Karpas-422 (cell line): ENCODE measurements at regions not wholly inside any gene's neighbourhood (a gene's known extent, or its start where the extent isn't known, plus 50 kb on each side); places are given as distances from the start of the nearest gene placed in this dataset.

ENCODE experiments used
- DNase-seq: peaks from one replicate; pipeline ENCODE4 v3.0.0-alpha.2; 2015
- H2AFZ ChIP-seq: fragments of 200-600 bp; sonication (generic); 2 replicates; pipeline ENCODE4 v1.6.1; 2014; ENCODE audit warnings: antibody characterized with exemption, low read length, mixed read lengths
- H3K27ac ChIP-seq: fragments of 200-600 bp; sonication (generic); 2 replicates; pipeline ENCODE4 v1.5.1; 2014; ENCODE audit warnings: mild to moderate bottlenecking, low read length, moderate library complexity
- H3K27me3 ChIP-seq: fragments of 200-600 bp; sonication (generic); 2 replicates; pipeline ENCODE4 v1.6.1; 2014; ENCODE audit warnings: low read length, mixed read lengths
- H3K36me3 ChIP-seq: fragments of 200-600 bp; sonication (generic); 2 replicates; pipeline ENCODE4 v1.6.1; 2014; ENCODE audit warnings: low read length, mixed read lengths; ENCODE audit not compliant: insufficient read depth
- H3K4me1 ChIP-seq: fragments of 200-600 bp; sonication (generic); 2 replicates; pipeline ENCODE4 v1.6.1; 2014; ENCODE audit warnings: mild to moderate bottlenecking, low read length, mixed read lengths
- H3K4me2 ChIP-seq: fragments of 200-600 bp; sonication (generic); 2 replicates; pipeline ENCODE4 v1.6.1; 2014; ENCODE audit warnings: low read length, low read depth, mild to moderate bottlenecking; ENCODE audit not compliant: poor library complexity, severe bottlenecking
- H3K4me3 ChIP-seq: fragments of 200-600 bp; sonication (generic); 2 replicates; pipeline ENCODE4 v1.5.1; 2014; ENCODE audit warnings: mild to moderate bottlenecking, antibody characterized with exemption, low read length, mixed read lengths
- H3K79me2 ChIP-seq: fragments of 200-600 bp; sonication (generic); 2 replicates; pipeline ENCODE4 v1.6.1; 2014; ENCODE audit warnings: mild to moderate bottlenecking, low read length, mixed read lengths
- H3K9ac ChIP-seq: fragments of 200-600 bp; sonication (generic); 2 replicates; pipeline ENCODE4 v1.6.0; 2014; ENCODE audit warnings: low read length
- H3K9me2 ChIP-seq: fragments of 200-600 bp; sonication (generic), shearing (Covaris generic); replicated peaks from 2 replicates; pipeline ENCODE4 v1.6.0; 2014; ENCODE audit warnings: mild to moderate bottlenecking, low read length, moderate library complexity; ENCODE audit not compliant: insufficient read depth
- H3K9me3 ChIP-seq: fragments of 300-700, 200-600 bp; sonication (generic); 2 replicates; pipeline ENCODE4 v1.6.1; 2014; ENCODE audit warnings: low read length, mixed read lengths
- H4K20me1 ChIP-seq: fragments of 200-600 bp; sonication (generic); 2 replicates; pipeline ENCODE4 v1.6.1; 2014; ENCODE audit warnings: mild to moderate bottlenecking, antibody characterized with exemption, low read length, low read depth; ENCODE audit not compliant: insufficient read depth

DNA sequence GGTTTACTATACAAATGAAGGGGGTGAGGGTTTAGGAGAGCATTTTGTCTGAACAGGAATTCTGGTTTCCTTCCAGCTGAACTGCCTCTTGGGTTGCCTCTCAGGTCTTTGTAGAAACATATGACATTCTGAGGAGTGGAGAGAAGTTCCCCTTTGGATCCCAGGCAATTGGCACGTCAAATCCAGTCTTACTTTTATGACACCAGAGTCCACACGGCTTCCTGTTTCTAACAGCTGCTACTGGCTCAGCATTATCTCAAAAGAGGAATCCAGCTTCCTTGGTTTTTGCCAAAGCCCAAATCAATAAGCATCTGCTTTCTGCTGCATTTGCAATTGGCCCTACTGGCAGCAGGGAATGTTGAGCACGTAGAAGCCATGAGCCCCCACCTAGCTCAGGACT is 97.6 kb upstream of the FAM20A start:
- H3K4me2 ChIP-seq = no peak overlapping the region

DNA sequence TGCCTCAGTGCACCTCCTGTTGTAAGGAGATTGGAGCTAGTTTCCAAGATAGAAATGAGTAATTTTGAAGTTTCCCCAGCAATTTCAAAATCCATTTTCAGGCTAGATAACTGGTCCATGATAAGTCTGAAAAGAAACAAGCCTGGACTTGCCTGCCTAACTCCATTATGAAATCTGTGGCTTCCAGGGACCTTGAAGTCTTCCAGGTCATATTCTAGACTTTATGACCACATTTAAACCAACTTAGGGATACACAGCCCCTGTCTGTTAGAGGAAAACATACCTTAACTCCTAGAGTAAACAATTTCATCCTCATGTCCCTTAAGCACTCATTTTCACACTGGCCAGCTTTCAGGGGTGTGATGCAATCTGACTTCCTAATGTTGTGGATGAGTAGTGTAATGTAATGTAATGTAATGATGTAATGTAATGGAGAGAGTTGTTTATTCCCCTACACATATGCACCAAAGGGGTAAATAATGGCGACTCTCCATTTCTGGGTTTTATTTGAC is 96.7 kb upstream of the FAM20A start:
- H3K9ac ChIP-seq = no peak overlapping the region
- no peaks in the 10 kb centered on the region for H3K4me1 ChIP-seq
- H3K9me3 ChIP-seq = no peaks in the 10 kb centered on the region
- H3K79me2 ChIP-seq = no peaks in the 10 kb centered on the region
- no peak overlapping the region for H2AFZ ChIP-seq
- DNase-seq = no peak
- no peak overlapping the region for H3K4me3 ChIP-seq
- no peaks in the 10 kb centered on the region for H4K20me1 ChIP-seq
- no peak overlapping the region for H3K4me2 ChIP-seq
- no peaks in the 10 kb centered on the region for H3K27me3 ChIP-seq
- no peak overlapping the region for H3K27ac ChIP-seq
- no peaks in the 10 kb centered on the region for H3K36me3 ChIP-seq
- H3K9me2 ChIP-seq = no peaks in the 10 kb centered on the region

More for the DNA sequence above, 97.6 kb upstream of the FAM20A start:
- H3K4me3 ChIP-seq = no peak overlapping the region
- H3K9ac ChIP-seq = no peak overlapping the region
- H4K20me1 ChIP-seq = no peaks in the 10 kb centered on the region
- DNase-seq = no peak
- H2AFZ ChIP-seq = no peak overlapping the region
- no peaks in the 10 kb centered on the region for H3K36me3 ChIP-seq
- H3K27ac ChIP-seq = no peak overlapping the region
- no peaks in the 10 kb centered on the region for H3K79me2 ChIP-seq
- no peaks in the 10 kb centered on the region for H3K27me3 ChIP-seq
- H3K9me2 ChIP-seq = no peaks in the 10 kb centered on the region
- H3K9me3 ChIP-seq = no peaks in the 10 kb centered on the region
- H3K4me1 ChIP-seq = no peaks in the 10 kb centered on the region

DNA sequence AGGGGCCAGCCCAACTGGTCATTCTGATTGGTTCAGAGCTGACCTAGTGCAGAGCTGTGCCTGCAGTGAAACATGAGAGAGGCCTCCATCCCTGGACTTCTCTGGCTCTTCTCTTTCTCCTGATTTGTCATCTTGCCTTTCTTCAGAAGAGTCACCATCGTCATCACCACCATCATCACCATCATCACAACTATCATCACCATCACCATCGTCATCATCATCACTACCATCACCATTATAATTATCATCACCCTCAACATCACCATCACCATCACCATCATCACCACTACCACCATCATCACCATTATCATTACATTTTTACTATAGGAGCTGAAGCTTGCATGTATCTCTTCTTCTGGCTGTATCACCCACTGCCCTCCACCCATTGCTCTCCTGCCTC is 94.5 kb upstream of the FAM20A start:
- no peaks in the 10 kb centered on the region for H3K27me3 ChIP-seq
- no peaks in the 10 kb centered on the region for H3K36me3 ChIP-seq

DNA sequence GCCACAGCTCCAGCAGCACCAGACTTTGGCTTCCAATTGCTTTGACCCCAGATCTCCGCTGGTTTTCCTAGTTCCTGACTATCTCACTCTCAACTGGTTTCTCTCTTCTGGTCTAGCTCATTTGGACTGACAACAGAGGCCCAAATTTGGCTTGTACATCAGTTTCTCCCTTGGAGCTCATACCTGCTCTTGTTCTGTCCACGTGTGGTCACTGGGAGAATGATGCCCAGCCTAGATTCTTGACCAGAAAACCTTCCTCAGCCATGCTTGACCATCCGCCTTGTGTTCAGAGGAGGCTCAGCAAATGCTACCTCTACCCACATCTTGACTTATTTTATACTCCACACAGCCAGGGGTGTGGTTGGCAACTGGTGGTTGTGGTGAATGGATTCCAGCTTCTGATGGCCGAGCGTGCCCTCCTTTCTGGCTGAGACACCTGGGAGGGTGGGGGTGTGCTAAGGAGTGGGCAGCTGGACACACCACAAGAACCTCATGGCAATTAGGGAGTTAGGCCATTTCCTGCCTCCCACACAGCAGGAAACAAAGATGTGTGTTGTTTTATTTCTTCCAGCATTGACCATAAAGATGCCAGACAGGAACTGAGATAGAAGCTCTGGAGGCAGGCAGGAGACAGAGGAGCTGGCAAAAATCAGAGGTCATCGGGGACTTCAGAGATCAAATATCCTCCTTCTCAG is 93.8 kb upstream of the FAM20A start:
- DNase-seq = no peak
- Histone ChIP-seq H3K4me2 (no peak overlapping the region), H4K20me1 (no peaks in the 10 kb centered on the region), H3K9me2 (no peaks in the 10 kb centered on the region), H2AFZ (no peak overlapping the region), H3K36me3 (no peaks in the 10 kb centered on the region), H3K27me3 (no peaks in the 10 kb centered on the region), H3K27ac (no peak overlapping the region), H3K79me2 (no peaks in the 10 kb centered on the region), H3K9me3 (no peaks in the 10 kb centered on the region), H3K4me3 (no peak overlapping the region), H3K9ac (no peak overlapping the region), H3K4me1 (no peaks in the 10 kb centered on the region)

More for the DNA sequence above, 94.5 kb upstream of the FAM20A start:
- Histone ChIP-seq H3K9me2 (no peaks in the 10 kb centered on the region), H3K9ac (no peak overlapping the region), H3K4me3 (no peak overlapping the region), H3K27ac (no peak overlapping the region), H4K20me1 (no peaks in the 10 kb centered on the region), H3K9me3 (no peaks in the 10 kb centered on the region), H2AFZ (no peak overlapping the region), H3K79me2 (no peaks in the 10 kb centered on the region), H3K4me2 (no peak overlapping the region), H3K4me1 (no peaks in the 10 kb centered on the region)
- no peak for DNase-seq

DNA sequence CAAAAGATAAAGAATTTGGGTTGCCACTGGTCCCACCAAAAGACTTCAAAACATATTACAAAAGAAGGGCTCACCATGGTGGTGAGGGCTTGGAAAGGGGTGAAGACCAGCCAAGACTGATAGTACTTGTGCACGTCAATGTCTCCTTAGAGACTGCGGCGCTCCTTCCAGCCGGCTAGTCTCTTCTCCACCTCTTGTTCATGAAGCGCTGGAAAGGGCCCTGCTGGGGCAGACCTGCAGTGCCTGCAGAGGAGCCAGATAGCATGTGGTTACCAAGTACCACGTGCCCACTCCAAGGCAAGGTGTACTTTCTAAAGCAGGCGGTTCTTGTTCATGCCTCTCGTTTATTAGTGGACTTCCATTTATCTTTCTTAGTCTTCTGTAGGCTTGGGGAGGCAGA is 92.7 kb upstream of the FAM20A start:
- Histone ChIP-seq H3K4me3 (no peak overlapping the region), H4K20me1 (no peaks in the 10 kb centered on the region), H3K9me2 (no peaks in the 10 kb centered on the region), H3K4me1 (no peaks in the 10 kb centered on the region), H3K9me3 (no peaks in the 10 kb centered on the region), H3K4me2 (no peak overlapping the region), H3K79me2 (no peaks in the 10 kb centered on the region), H2AFZ (no peak overlapping the region), H3K27ac (no peak overlapping the region), H3K36me3 (no peaks in the 10 kb centered on the region), H3K9ac (no peak overlapping the region), H3K27me3 (no peaks in the 10 kb centered on the region)
- no peak for DNase-seq

DNA sequence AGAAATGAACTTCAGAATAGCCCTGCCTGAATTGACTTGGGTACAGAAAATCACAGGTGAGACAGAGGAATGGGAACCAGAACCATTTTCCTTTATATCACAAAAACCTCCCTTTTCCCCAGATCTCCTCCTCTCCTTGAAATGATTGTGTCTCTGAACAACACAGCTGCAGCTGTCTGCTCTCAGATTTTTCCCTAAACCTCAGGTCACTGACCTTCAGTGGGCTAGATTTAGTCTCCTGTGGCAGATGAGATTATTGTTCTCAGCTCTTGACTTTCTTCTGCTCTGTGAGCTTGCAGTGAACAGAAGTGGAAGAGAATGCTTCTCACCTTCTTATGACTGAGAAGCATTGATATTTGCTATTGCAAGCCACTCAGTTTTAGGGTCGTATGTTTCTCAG is 92.3 kb upstream of the FAM20A start:
- Histone ChIP-seq H4K20me1 (no peaks in the 10 kb centered on the region), H3K4me1 (no peaks in the 10 kb centered on the region), H3K9me2 (no peaks in the 10 kb centered on the region), H3K4me3 (no peak overlapping the region), H3K9me3 (no peaks in the 10 kb centered on the region), H3K4me2 (no peak overlapping the region), H3K27ac (no peak overlapping the region), H3K27me3 (no peaks in the 10 kb centered on the region), H3K79me2 (no peaks in the 10 kb centered on the region), H3K36me3 (no peaks in the 10 kb centered on the region), H2AFZ (no peak overlapping the region), H3K9ac (no peak overlapping the region)
- DNase-seq = no peak

DNA sequence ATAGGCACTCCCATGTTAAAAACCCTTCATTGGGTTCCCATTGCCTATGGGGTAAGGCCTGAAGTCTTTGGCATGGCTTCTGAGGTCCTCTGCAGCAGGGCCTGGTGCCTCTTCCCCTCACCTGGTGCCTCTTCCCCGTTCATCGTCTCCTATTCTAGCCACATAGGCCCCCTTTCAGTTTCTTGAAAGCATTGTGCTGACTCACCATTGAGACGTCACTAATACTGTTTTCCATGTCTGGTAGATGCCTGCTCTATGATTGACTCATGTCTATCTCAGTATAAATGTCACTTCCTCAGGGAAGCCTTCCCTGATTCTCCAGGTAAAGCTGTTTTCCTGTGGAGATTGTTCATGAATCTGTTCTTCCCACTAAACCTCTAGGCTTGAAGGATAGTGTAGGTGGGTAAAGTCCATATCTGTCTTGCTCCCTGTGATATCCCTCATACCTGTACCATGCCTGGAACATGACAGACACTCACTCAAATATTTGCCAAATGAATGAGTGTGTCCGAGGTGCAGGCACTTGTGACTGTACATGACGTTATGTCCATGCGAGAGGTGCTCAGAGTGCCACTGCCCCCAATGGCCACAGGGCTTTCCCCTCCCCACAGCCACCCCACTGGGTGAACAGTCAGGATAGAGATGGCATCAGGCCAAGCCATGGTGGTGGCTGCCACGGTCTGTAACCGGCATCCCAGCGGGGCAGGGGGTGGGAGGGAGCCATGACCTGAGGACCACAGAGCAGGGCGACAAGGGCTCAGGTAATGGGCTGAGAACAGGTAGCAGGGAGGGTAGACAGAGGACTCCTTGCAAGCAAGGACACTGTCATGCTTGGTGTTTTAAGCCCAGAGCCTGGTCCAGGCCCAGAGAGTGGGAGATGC is 85.2 kb upstream of the FAM20A start:
- H3K9me2 ChIP-seq = no peaks in the 10 kb centered on the region
- no peak overlapping the region for H2AFZ ChIP-seq
- no peaks in the 10 kb centered on the region for H3K36me3 ChIP-seq
- no peaks in the 10 kb centered on the region for H3K27me3 ChIP-seq
- no peaks in the 10 kb centered on the region for H4K20me1 ChIP-seq
- no peak overlapping the region for H3K27ac ChIP-seq
- no peak overlapping the region for H3K4me3 ChIP-seq
- H3K9ac ChIP-seq = no peak overlapping the region
- no peaks in the 10 kb centered on the region for H3K9me3 ChIP-seq
- H3K4me1 ChIP-seq = peaks cover 7% of the 10 kb centered on the region; the same call in 1 of the 2 replicates
- H3K4me2 ChIP-seq = no peak overlapping the region
- DNase-seq = no peak
- no peaks in the 10 kb centered on the region for H3K79me2 ChIP-seq

DNA sequence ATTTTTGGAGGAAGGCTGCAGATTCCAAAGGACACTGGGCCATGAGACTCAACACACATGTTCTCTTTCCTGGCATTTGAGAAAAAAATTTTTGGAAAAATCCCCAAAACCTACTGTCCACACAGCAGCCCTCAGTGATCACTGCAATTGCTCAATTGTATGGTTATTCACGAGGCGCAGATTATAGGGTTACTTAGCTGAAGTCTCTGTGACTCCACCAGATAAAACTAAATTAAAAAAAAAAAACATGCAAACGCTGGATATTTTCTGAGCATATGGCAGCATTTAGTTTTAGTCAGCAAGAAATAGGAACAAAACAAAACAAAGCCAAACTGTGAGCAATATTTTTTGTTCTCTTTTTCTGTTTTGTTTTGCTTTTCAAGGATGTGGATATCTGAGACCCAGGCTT is 83.8 kb upstream of the FAM20A start:
- H3K27me3 ChIP-seq = no peaks in the 10 kb centered on the region
- peaks cover 7% of the 10 kb centered on the region; the same call in 1 of the 2 replicates for H3K4me1 ChIP-seq
- H3K9ac ChIP-seq = no peak overlapping the region
- H4K20me1 ChIP-seq = no peaks in the 10 kb centered on the region
- H2AFZ ChIP-seq = no peak overlapping the region
- no peak overlapping the region for H3K27ac ChIP-seq
- H3K4me2 ChIP-seq = no peak overlapping the region
- H3K36me3 ChIP-seq = no peaks in the 10 kb centered on the region
- no peaks in the 10 kb centered on the region for H3K9me3 ChIP-seq
- H3K79me2 ChIP-seq = no peaks in the 10 kb centered on the region
- no peak overlapping the region for H3K4me3 ChIP-seq
- H3K9me2 ChIP-seq = no peaks in the 10 kb centered on the region
- DNase-seq = no peak
